ENCODE measurements at regions not wholly inside any gene's neighbourhood (a gene's known extent, or its start where the extent isn't known, plus 50 kb on each side); places are given as distances from the start of the nearest gene placed in this dataset.

DNA sequence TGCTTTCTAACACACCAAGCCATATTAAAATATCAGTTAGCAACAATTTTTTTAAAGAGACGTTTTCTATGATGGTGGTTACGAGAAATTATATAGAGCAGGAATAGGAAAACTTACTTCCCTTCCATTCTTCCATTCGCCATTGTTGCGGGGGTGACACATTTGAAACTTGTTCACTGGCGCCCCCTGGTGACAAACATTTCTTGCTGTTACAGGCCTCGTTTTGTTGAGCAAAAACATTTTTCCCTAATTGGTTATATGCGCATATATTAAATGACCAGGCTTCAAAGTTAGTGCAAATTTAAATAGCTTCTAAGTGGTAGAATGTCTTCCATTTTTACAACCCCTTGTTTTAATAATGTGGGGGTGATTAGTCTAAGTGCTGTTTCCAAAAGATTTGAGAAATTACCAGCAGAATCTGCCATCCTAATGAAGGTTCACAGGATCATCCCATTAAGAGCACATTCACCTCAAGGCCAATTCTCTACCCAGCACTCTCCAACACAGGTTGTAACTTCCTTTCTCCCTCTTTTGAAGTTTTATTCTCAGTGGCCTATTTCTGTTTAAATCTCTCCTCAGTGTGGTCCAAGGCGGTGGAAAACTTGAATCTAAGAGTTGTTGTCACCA, 1124.7 kb downstream of the FLRT2 start:
- peak; percentile 11 for DNase-seq

DNA sequence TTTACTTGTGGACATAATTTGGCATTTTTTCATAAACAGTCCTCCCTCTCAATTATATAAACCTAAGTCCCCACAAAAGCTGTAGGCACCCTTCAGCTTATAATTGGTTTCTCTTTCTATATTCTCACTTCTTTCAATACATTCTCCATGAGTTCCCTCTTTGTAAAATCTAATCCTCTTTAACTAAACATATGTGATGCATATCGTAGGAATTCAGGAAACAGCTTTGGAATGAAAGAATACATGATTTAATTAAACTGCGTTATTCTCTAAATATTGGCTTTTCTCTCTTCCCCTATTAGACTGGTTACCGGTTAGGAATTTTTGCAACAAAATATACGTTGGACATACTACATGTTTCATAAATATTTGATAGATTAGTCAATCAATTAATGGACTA, 1122.6 kb downstream of the FLRT2 start:
- DNase-seq, result no peak

DNA sequence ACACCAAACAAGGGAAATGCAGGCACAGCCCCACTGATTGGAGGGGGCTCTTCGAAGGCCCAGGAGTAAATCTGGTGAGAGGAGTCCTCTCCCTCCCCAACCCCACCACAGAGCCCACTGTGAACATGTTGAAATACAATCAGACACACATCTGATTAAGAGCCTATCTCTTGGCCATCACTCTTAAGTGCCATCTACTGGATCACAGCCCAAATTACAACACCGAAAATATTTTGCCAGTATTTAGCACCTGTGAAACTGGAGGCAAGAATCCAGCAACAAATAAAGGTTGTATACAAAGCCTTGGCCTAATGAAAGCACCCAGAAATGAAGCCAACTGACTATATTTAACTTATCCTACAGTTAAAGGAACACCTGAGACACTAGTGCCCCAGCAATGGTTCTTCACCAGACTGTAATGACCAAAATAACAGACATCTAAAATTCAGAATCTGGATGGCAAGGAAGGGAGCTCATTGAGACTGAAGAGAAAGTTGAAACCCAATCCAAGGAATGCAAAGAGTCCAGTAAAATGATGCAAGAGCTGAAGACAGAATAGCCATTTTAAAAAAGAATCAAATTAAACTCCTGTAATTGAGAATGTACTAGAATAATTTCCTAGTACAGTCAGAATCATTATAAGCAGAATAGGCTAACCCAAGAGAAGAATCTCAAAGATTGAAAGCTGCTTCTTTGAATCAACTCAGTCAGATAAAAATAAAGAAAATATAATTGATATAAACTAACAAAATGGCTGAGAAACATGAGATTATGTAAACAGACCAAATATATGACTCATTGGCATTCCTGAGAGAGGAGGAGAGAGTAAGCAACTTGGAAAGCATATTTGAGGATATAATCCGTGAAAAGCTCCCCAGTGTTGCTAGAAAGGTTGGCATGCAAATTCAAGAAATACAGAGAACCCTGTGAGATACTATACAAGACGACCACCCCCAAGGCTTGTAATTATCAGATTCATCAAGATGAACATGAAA, 1117.0 kb downstream of the FLRT2 start:
- no peak for DNase-seq

DNA sequence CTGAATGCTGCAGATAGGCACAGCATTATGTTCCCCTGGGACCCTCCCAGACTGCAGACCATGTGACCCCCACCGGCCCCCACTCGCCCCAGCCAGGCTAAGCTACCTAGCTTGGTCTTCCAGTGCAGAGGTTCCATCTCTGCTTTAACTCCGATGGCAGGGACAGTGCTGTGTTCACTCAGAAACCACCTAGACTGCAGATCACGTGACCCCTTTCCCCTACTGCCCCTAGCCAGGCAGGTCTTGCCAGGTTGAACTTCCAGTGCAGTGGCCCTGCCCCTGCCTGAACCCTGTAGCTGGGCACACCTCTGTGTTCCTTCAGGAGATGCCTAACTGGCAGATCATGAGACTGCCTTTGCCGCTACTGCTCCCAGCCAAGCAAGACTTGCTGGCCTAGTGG, 1116.2 kb downstream of the FLRT2 start:
- DNase-seq, result no peak

DNA sequence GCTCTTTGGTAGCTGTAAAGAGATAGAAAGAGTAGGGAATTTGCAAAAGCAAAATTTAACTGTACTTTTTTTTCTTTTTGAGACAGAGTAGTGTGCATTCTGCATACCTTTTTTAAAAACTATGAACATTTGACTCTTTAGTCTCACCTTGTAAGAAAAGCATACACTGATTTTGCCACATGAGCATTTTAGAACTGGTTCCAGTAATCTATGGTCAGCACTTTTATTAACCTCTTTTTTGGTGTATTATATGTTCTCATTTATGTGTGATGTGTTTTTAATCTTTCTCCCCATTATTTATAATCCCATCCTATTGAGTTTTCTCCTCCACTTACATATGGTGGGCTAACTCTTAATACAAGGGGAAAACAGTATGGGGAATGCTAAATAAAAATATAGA, 1111.4 kb downstream of the FLRT2 start:
- no peak for DNase-seq

DNA sequence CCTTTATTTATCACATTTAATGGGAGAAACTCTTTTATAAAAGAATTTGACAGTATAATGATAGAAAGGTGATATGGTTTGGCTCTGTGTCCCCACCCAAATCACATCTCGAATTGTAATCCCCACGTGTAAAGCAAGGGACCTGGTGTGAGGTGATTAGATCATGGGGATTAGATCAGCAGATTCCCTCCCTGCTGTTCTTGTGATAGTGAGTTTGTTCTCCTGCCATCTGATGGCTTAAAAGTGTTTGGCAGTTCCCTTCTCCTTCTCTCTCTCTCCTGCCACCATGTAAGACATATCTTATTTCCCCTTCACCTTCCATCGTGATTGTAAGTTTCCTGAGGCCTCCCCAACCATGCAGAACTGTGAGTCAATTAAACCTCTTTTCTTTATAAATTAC, 1110.3 kb downstream of the FLRT2 start:
- DNase-seq, result no peak

DNA sequence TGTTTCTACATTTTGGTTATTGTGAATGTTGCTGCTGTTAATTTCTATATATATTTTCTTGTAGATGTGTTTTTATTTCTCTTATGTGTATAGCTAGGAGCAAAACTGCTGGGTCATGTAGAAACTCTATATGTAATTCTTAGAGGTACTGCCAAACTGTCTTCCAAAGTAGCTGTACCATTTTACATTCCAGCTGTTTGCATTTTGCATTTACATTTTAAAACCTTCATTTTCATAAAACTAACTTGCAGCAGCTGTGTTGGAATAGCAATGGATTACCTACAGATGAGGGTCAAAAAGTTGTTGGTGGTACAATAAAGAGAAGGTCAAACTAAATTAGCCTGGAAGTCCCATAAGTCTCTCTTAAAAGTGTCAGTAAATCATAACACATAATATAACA, 1109.7 kb downstream of the FLRT2 start:
- DNase-seq, result no peak

DNA sequence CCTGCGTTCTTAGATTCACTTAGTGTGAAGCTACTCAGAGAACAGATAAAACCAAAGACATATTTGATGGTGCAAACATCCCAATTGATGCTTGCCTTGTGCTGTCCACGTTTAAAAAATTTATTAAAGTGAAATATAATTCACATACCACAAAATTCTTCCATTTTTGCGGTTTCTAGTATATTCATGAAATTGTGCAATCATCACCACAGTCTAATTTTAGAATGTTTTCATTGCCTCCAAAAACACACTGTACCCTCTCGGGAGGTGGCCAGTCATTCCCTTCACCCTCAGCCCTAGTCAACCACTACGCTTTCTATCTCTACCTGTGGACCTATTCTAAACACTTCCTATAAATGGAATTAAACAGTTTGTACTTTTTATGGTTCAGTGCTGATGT, 1109.2 kb downstream of the FLRT2 start:
- DNase-seq, result no peak

DNA sequence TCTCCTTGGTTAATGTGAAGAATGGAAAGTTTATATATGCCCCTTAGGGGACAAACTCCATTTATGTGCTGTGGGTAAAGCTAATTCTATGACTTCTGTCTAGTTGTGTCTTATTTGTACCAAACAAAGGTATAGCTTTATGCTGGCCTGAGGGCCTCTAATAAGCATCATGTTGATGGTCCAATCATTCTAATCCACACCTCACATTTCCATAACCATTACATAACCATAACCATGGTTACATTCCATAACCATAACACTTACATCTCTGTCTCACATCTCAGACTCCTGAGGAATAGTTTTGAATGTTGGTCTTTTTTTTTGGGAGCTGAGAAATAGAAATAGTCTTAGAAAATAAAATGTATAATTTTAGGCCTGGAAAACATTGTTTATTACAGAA, 1097.1 kb downstream of the FLRT2 start:
- no peak for DNase-seq

DNA sequence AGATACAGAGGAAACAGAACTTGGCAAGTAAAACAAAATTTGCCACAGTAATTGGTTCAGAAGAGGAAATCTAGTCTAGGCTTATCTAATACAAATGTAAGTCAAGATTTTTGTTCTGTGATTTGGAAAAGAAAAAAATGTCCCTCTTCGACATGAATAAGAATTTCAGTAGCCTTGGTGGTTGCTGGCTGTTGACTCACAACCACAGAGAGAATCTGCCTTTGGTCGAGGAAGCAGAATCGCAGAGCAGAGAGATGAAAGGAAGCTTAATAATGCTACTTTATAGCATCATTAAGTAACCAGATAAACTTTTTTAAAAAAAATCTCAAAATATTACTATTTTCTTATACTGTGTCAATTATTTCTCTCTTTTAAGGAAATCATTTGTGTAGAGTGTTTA, 1096.6 kb downstream of the FLRT2 start:
- DNase-seq, result no peak

DNA sequence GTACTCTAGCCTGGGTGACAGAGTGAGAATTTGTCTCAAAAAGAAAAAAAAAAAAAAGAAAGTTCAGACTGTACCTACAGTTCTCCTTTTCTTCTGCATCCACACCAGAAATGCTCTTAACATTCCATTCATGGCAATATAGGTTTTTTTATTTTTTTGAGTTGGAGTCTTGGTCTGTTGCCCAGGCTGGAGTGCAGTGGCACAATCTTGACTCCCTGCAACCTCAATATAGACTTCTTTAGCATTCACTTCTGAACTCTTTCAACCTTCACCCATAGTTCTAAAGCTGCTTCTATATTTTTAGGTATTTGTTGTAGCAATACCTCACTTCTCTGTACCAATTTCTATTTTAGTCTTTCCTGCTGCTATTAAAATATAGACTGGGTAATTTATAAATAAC, 1095.7 kb downstream of the FLRT2 start:
- DNase-seq, result no peak

DNA sequence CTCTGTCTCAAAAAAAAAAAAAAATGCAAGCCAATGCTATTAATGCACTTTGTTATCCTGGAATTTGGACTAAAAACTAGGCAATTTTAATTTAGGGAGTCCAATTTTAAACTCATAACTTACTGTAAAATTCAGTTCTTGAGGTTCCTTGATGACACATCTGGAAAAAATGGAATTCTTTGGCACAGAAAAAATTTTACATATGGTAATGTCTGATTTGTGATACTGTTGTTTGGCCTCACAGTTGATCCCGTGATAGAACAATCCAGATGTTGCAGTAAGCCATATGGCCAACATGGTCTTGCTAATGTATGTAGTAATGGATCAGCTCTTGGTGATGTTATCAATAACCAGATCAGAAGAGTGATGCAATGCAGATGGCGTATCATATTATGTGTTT, 1089.8 kb downstream of the FLRT2 start:
- DNase-seq, result no peak

DNA sequence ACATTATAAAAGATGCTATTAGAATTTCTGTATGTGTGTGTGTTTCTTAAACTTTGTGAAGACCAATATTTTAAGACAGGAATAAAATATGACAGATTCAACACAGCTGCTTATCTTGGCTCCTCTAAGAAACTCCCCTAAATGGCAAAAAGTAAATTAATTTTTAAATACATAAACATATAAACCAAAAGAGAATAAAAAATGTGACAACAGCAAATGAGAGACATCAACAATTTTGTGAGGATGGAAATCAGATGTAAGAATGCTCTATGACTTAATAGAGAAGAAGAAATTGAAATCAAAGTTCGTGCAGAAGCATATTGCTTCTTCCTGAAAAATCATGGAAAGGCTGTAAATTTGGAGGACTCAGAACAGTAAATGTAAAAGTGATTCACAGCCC, 1083.8 kb downstream of the FLRT2 start:
- DNase-seq, result no peak

DNA sequence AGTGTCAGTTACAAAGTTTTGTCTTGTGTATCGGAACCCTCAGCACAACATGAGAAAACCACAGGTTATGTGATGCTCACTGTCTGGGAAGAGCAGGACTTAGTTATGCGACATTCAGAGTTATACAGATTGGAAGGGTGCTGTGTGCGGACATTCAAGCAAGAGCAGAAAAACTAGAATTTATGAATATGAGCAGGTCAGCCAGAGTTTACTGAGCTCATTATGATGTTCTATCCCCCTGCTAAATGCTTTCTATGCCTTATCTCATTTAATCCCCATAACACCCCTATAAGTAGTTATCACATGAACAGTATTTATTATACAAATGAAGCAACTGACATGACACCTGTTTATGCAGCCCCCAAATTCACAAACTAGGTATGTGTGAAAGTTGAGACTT, 1083.2 kb downstream of the FLRT2 start:
- DNase-seq, result no peak

DNA sequence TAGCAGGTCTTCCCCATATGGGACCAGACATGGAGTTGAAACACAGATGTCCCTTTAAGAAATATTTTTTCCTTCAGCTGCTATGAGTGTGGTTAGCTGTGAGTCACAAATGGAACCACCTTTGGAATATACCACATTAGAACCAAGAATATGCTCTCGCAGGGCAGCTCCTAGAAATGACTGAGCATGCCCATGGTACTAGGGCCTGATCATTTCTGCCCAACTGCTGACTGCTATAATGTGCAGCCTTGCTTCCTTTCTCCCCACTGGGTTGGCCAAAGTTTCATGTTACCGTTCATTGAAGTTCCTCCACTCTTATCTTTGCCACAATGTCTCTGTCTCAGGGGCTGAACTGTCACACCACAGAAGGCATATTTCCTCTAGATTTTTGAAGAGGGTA, 1074.6 kb downstream of the FLRT2 start:
- no peak for DNase-seq

DNA sequence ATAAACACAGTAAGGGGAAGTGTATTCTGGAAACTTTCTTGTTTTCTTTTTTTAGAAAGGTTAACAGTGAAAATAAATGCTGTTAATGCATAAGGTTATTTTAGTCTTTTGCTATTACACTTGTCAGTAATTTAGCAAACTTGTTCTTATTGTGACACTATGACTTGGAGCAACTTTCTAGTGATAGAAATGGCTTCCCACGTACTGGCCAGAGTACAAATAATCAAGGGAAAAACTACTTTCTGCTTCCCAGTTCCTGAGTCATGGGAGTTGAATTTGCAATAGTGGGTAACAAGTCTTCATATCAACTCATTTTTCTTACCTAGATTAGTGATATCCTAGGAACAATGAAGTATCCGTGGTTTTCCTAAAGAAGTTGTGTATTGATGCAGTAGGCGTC, 1072.3 kb downstream of the FLRT2 start:
- DNase-seq, result no peak

DNA sequence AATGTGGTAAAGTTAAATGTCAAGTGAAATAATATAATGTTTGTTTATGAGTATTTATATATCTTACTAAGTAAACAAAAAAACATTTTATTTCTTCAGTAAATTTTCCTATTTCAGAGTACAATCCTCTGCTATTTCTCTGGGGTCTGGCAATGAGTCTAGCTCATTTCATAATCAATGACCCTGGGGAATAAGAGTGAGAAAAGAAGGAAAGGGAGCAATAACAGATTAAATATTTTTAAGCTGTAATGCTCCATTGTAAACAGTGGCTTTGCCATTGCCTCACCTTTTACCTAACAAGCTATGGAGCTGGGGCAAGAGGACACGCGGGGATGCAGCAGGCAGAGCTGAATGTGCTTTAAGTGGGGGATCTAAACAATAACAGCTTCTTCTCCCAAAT, 1071.9 kb downstream of the FLRT2 start:
- DNase-seq, result no peak

DNA sequence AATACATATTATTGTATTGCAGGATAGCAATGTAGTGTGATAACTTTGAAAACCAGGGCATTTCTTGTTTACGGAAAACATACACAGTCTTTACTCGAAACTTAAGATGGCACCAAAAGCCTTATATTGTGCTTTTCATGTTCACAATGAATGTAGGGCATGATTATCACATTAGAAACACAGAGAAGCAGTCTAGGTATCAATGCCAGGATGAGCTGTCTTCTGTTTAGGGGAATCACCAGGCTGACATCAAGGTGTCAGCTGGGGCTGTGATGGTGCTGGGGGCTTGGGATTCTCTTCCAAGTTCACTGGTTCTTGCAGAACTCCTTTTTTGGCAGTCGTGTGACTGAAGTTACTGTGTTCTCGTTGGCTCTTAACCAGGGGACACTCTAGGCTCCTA, 1067.3 kb downstream of the FLRT2 start:
- no peak for DNase-seq

DNA sequence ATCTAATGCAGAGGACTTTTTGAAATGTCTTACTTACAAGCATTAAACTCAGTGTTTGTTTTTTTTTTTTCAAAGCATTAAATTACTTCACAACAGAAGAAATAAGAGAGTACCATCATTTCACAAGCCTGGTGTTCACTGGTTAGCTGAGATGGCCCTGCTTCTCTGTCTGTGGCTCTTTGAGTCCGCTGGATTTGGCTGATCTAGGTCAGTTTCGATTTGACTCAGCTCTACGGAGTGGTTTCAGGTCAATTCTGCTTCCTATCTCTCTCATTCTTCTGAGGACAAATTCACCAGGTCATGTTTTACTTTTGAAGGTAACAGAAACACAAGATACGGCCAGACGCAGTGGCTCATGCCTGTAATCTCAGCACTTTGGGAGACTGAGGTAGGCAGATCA, 1066.1 kb downstream of the FLRT2 start:
- DNase-seq, result no peak

DNA sequence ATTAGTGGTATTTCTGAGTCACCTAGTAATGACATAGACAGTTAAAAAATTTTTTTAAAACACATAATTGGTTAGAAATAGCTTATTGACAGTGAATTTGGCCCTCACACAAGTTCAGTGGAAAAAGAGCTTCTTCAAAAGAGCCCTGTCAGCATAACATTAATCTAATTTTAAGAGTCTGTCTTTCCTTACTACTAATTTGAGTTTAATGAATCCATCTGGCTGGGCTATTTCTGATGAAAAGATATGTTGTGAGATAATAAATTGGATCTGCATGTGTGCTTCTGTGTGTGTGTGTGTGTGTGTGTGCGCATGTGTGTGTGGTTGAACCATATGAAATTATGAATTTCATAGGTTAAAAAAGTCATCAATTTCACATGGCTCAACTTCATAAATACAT, 1045.2 kb downstream of the FLRT2 start:
- DNase-seq, result no peak

DNA sequence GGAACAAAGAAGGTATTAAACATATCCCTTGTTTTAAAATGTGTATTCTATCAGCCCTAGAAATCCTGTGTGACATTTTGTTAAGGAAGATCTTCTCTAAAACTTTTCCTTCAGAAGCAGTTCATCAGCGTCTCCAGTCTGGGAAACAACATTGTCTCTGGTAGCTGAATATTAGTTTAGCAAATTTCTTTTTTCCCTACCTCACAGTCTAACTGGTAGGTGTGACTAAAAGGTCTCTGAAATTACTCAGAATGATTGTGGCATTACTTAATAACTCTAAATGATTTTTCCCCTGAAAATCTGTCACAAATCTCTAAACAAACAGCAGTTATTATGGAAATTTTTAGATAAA, 1044.8 kb downstream of the FLRT2 start:
- DNase-seq, result no peak

DNA sequence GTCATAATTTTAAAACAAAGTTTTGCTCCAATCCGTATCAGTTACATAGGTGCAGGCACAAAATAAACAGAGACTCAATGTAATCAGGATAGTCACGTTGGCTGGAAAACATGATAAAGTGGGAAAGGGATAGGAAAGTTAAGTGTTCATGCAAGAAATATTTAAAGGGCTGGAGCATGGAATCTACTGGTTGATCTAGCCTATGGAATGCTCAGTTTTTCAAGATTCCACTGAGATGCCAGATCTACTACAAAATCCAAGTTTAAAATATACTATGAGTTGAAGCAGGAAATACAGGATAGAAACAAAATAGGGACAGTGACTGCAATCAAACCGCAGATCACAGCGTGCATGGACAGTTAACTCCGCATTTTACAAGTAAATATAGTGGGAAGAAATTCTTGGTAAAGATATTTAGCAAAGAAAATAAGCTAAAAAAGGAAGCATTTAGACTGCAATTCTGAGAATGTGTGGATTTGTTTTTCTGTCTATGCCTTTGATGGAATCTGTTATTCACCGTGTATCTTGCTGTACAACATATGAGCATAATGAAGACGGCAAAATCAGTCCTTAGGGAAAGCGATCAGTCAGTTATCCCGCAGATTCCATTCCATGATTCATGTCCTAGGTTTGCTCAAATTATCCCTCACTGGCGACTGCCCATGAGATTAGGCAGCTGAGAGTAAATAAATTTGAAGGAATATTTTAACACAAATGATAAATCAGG, 1044.3 kb downstream of the FLRT2 start:
- no peak for DNase-seq

DNA sequence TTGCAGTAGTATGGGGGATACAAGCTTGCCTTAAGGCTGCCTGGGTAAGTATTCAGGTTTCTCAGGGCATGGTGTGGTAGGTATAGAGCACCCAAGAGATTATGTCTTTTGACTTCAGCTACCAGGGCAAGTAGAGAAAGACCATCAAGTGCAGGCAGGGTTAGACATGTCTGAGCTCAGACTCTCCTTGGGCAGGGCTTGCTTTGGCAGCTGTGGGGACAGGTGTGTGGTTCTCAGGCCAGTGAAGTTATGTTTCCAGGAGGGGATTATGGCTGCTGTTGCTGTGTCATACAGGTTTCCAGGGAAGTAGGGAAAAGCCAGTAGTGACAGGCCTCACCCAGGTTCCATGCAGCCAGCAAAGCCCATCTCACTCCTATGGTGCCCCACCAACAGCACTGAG, 1040.4 kb downstream of the FLRT2 start:
- DNase-seq, result no peak

DNA sequence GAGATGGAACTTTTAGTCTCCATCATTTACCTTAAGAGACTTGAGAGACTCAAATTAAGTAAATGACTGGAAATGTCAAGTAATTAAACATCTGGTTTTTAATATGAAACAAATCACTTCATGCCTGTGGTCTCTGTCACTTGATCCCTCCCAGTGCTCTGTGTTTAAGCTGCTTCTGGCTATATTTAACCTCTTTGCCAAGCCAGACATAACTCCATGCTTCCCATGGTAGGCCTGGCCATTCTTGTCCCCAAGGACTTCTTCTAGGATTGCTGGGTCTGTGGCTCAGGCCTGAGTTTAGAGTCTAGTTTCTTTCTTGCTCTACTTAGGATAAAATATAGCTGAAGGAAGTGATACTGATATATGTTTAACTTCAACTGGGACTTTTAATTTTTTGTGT, 1013.6 kb downstream of the FLRT2 start:
- peak; percentile 10 for DNase-seq

Data from NCI-H2171 (cell line).